Activated gamma-delta T cell (primary cell): ENCODE measurements at regions not wholly inside any gene's neighbourhood (a gene's known extent, or its start where the extent isn't known, plus 50 kb on each side); places are given as distances from the start of the nearest gene placed in this dataset.
"Not testable (repeated sequence)": the region's sequence is repeated elsewhere in the genome, so short reads cannot be mapped to it uniquely, and the experiment has no call there.

Source experiments
- DNase-seq: peaks from one replicate; lab custom pipeline; 2025; lab: John Stamatoyannopoulos, UW

GRCh38 chr5:40221796-40222195 is 457.9 kb upstream of the PTGER4 start:
- no peak for DNase-seq

- DNase-seq = no peak
Measured at GRCh38 chr5:40221255-40221654, 458.5 kb upstream of the PTGER4 start.

DNA sequence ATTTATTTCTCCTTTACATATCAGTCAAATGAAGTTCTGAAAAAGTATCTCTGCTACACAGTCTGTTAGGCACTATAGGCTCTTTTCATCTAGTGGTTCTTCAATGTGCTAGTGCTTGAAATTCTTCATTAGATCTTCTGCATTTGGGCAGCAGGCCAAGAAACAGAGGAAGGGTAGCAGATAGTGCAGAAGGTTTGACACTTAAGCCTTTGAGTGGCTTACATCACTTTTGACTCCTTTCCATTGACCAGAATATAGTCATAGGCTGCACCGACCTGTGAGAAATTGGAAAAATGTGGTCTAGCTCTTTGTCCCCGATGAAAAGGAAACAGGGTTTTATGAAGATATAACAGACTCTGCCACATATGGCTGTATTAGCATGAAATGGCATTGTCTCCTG is 459.5 kb upstream of the PTGER4 start:
- no peak for DNase-seq

GRCh38 chr5:40217553-40217952 is 462.2 kb upstream of the PTGER4 start:
- DNase-seq = no peak

GRCh38 chr5:40210694-40211093 is 469.0 kb upstream of the PTGER4 start:
- DNase-seq = no peak

DNA sequence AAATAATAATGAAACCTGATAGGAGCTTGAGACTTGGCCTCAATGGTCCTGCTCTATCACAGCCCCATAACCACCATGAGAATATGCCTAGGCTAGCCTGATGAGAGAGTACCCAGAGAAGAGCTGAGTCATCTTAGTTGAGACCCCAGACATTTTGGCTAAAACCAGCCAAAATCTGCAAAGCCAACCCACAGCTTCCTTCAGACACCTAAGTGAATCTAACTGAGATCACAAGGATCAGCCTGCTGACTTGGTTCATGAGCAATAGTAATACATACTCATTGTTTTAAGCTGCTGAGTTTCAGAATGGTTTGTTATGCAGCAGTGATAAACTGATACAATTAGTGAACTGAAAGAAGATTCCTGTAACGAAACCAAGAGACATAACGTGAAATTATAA is 473.7 kb upstream of the PTGER4 start:
- no peak for DNase-seq

- no peak for DNase-seq
Measured at GRCh38 chr5:40204144-40204543, 475.6 kb upstream of the PTGER4 start.

GRCh38 chr5:40202814-40203440 is 476.8 kb upstream of the PTGER4 start:
- DNase-seq = no peak

DNA sequence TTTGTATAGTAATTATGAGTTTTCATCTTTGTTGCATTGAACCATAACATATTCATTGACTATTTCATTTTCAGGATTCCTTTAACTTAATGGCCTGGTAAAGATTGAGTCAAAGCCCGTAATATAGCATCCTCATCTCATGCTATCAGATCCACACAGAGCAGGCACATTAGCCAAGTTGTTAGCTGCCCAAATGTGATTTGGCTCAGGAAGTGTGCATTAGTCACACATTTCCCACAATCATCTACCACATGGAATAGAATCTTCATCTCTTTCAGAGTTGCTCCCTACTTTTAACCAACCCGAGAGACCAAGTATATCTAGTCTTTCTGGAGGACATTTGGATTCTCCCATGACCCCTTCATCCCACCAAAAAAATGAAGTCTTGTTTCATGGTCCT is 481.0 kb upstream of the PTGER4 start:
- no peak for DNase-seq

GRCh38 chr5:40195574-40195973 is 484.1 kb upstream of the PTGER4 start:
- not testable (repeated sequence) for DNase-seq

DNA sequence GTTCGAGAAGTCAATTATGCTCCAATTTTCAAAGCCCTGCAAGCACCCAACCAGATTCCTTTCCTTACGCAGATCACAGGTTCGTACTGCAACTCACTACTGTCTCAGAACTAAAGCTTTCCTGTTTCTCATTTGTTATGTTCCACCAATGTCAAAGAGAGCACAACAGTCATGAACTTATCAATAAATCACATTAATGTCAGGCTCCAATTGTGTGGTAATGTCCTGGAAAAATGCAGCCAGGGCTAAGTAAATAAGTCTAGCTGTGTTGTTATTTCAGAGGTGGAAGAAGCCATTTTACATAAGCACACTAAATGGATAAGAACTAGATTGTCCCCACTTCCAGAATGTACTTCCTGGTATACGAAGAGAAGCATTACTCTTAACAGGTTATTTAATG is 488.6 kb upstream of the PTGER4 start:
- DNase-seq = no peak

GRCh38 chr5:40172721-40173120 is 507.0 kb upstream of the PTGER4 start:
- no peak for DNase-seq

DNA sequence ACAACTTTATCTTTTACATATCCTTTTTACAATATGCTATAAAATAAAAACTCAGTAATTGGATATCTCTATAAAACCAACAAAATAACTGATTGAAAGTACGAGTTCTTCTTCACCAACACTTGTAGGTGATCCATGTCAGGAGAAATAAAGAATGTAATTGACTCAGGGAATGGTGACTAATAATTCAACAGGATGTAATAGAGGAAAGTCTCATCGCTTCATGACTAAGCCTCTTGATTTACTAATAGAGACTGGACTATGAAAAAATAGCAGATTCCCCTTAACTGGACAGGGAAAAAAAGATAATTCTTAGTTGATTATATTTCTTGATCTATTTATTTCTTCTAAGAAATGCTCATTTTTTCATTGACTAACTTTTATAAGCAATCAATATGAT is 507.7 kb upstream of the PTGER4 start:
- no peak for DNase-seq

- no peak for DNase-seq
Measured at GRCh38 chr5:40167283-40167682, 512.4 kb upstream of the PTGER4 start.

- no peak for DNase-seq
Measured at GRCh38 chr5:40166802-40167201, 512.9 kb upstream of the PTGER4 start.

- DNase-seq = no peak
Measured at GRCh38 chr5:40165789-40166728, 513.7 kb upstream of the PTGER4 start.

- no peak for DNase-seq
Measured at GRCh38 chr5:40165106-40165788, 514.5 kb upstream of the PTGER4 start.

GRCh38 chr5:40160435-40160834 is 519.3 kb upstream of the PTGER4 start:
- no peak for DNase-seq

DNA sequence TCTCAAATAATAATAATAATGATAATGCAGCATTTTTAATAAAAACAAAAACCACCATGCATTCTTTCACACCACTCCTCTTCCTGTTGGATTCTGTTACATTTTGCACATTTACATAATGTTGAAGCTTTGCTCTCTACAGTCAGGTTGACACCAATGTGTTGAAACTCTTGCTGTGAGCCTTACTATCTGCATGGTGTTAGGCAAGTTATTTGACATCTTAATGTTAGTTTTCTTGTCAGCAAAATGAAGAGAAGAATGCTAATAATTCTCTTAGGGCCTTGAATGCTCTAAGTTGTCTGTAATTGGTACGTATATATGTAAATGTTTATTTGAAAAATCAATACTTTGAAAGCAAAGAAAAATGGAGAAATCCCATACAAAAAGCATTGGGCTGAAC is 525.5 kb upstream of the PTGER4 start:
- no peak for DNase-seq

DNA sequence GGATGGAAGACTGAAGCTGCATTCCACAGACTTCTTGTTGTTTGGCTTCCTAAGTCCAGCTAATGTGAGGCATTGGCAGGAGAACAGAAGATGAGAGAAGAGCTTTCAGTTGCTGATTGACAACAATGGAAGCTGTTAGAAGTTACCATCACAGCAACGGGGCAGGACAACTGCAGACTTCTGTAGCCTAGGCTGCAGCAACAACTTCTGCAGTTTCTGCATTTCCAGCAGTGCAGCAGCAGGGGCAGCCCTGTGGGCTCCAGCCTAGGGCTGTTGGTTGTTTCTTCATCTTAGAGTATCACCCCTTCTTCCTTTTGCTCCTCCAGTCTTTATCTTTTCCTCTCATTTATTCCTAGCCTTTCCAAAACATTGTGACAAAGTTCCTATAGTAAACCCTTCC is 528.8 kb upstream of the PTGER4 start:
- no peak for DNase-seq

DNA sequence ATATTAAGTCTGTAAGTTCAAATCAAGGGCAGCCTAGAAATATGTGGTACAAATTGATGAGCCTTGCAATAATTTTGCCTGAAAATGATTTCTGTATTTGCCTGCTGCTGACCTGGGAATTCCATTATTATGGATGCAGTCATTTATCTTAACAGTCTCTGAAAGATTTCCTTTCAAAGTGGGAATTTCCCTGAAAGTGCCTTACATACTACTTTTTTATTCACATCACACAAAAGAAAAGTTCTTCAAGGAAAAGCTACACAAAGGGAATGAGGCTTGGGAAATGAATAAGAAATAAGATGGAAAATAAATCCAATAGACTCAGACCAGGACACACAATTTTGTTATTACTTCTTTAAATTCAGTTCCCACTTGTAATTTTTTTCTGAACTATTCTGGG is 537.8 kb upstream of the PTGER4 start:
- no peak for DNase-seq

DNA sequence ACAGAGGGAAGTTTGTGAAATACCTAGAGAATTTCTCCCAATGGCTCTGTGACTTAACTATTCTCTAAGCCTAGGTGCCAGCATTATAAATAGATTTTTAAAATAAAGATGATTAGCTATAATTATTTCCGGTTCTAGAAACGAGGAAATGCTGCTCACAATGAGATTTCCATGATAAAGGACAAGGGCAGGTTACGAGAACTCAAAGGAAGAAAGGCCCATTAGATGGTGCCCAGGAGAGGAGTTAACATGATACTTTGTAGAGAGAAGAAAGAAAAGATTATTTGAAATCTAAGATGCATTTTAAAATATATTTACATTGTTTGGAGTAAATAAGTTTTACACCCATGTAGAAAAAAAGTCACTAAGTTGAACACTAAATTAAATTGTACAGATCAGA is 538.3 kb upstream of the PTGER4 start:
- DNase-seq = no peak

DNA sequence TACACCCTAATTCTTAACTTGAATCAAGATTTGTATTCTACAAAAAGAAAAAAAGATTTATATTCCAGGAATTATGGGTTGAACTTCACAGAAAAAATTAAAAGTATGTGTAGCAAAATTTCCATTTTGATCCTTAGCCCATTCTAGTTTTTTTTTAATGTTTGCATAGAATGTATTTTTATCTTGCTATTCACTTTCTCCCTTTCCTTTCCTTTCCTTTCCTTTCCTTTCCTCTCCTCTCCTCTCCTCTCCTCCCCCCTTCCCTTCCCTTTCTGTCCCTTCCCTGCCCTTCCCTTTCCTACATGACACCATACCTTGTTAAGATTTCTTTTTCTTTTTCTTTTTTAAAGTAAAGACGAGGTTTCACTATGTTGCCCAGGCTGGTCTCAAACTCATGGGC is 542.5 kb upstream of the PTGER4 start:
- DNase-seq = no peak
